ENCODE measurements at regions not wholly inside any gene's neighbourhood (a gene's known extent, or its start where the extent isn't known, plus 50 kb on each side); places are given as distances from the start of the nearest gene placed in this dataset.
A peak's percentile ranks its signal among the peaks of the same experiment; 100 is the strongest.
"Not testable (repeated sequence)": the region's sequence is repeated elsewhere in the genome, so short reads cannot be mapped to it uniquely, and the experiment has no call there.

GRCh38 chr12:75815756-75816155 lies 215.8 kb downstream of the PHLDA1 start:
- no peak for DNase-seq
- no peak for TF ChIP-seq GATA1 (IDR thresholded peaks at IDR 0.05; ENCODE audit: low read depth, low read length)
- no peak for TF ChIP-seq POLR2A (IDR thresholded peaks at IDR 0.05; ENCODE audit: low read length)

- peak; percentile 20 to 39 for DNase-seq
- TF ChIP-seq POLR2A (IDR thresholded peaks at IDR 0.05; ENCODE audit: low read length): no peak
- TF ChIP-seq GATA1 (IDR thresholded peaks at IDR 0.05; ENCODE audit: low read depth, low read length): no peak
Observed at GRCh38 chr12:75814851-75815754, 216.5 kb downstream of the PHLDA1 start.

GRCh38 chr12:75813072-75813471 lies 218.5 kb downstream of the PHLDA1 start:
- no peak for DNase-seq
- TF ChIP-seq POLR2A (IDR thresholded peaks at IDR 0.05; ENCODE audit: low read length) (no peak), GATA1 (IDR thresholded peaks at IDR 0.05; ENCODE audit: low read depth, low read length) (no peak)

GRCh38 chr12:75812271-75813018 lies 219.1 kb downstream of the PHLDA1 start:
- TF ChIP-seq GATA1 (IDR thresholded peaks at IDR 0.05; ENCODE audit: low read depth, low read length) (no peak), POLR2A (IDR thresholded peaks at IDR 0.05; ENCODE audit: low read length) (no peak)
- DNase-seq: no peak

GRCh38 chr12:75809746-75810145 lies 221.8 kb downstream of the PHLDA1 start:
- TF ChIP-seq POLR2A (IDR thresholded peaks at IDR 0.05; ENCODE audit: low read length) (no peak), GATA1 (IDR thresholded peaks at IDR 0.05; ENCODE audit: low read depth, low read length) (no peak)
- no peak for DNase-seq

GRCh38 chr12:75807494-75807893 lies 224.1 kb downstream of the PHLDA1 start:
- no peak for DNase-seq
- TF ChIP-seq GATA1 (IDR thresholded peaks at IDR 0.05; ENCODE audit: low read depth, low read length): no peak

- DNase-seq: no peak
- TF ChIP-seq POLR2A (IDR thresholded peaks at IDR 0.05; ENCODE audit: low read length): no peak
- TF ChIP-seq GATA1 (IDR thresholded peaks at IDR 0.05; ENCODE audit: low read depth, low read length): no peak
Observed at GRCh38 chr12:75805905-75806304, 225.7 kb downstream of the PHLDA1 start.

- TF ChIP-seq GATA1 (IDR thresholded peaks at IDR 0.05; ENCODE audit: low read depth, low read length): no peak
- no peak for TF ChIP-seq POLR2A (IDR thresholded peaks at IDR 0.05; ENCODE audit: low read length)
Observed at GRCh38 chr12:75805320-75805719, 226.3 kb downstream of the PHLDA1 start.

GRCh38 chr12:75798136-75798926 lies 233.2 kb downstream of the PHLDA1 start:
- TF ChIP-seq POLR2A (IDR thresholded peaks at IDR 0.05; ENCODE audit: low read length) (no peak), GATA1 (IDR thresholded peaks at IDR 0.05; ENCODE audit: low read depth, low read length) (no peak)
- no peak for DNase-seq

More at GRCh38 chr12:75805320-75805719, 226.3 kb downstream of the PHLDA1 start:
- no peak for DNase-seq

- TF ChIP-seq GATA1 (IDR thresholded peaks at IDR 0.05; ENCODE audit: low read depth, low read length) (no peak), POLR2A (IDR thresholded peaks at IDR 0.05; ENCODE audit: low read length) (no peak)
- DNase-seq: no peak
Observed at GRCh38 chr12:75795125-75795524, 236.5 kb downstream of the PHLDA1 start.

GRCh38 chr12:75792687-75793086 lies 238.9 kb downstream of the PHLDA1 start:
- no peak for TF ChIP-seq POLR2A (IDR thresholded peaks at IDR 0.05; ENCODE audit: low read length)
- TF ChIP-seq GATA1 (IDR thresholded peaks at IDR 0.05; ENCODE audit: low read depth, low read length): no peak
- DNase-seq: no peak

GRCh38 chr12:75790219-75790618 lies 241.4 kb downstream of the PHLDA1 start:
- TF ChIP-seq GATA1 (IDR thresholded peaks at IDR 0.05; ENCODE audit: low read depth, low read length): no peak
- no peak for TF ChIP-seq POLR2A (IDR thresholded peaks at IDR 0.05; ENCODE audit: low read length)
- DNase-seq: no peak

- DNase-seq: not testable (repeated sequence)
Observed at GRCh38 chr12:75787146-75787545, 244.4 kb downstream of the PHLDA1 start.

GRCh38 chr12:75786070-75786469 lies 245.5 kb downstream of the PHLDA1 start:
- DNase-seq: no peak
- TF ChIP-seq POLR2A (IDR thresholded peaks at IDR 0.05; ENCODE audit: low read length) (no peak), GATA1 (IDR thresholded peaks at IDR 0.05; ENCODE audit: low read depth, low read length) (no peak)
